Spleen (tissue), 11 donors: ENCODE measurements at regions not wholly inside any gene's neighbourhood (a gene's known extent, or its start where the extent isn't known, plus 50 kb on each side); places are given as distances from the start of the nearest gene placed in this dataset.

Experiments used
- DNase-seq: peaks from one replicate; pipeline ENCODE4 v3.0.0-alpha.2; 2020
- H3K27ac ChIP-seq, 8 donors: fragments of 200-600 bp; sonication (generic) in 7 of 8; 1 replicate in 4 of 8; 2 replicates in 4 of 8; pipeline versions ENCODE4 v1.5.0 to v1.8.0; 2016 to 2021; ENCODE audit warnings: inconsistent platforms in 4 of 8, mild to moderate bottlenecking in 4 of 8, moderate library complexity in 1 of 8
- H3K27me3 ChIP-seq, 7 donors: fragments of 200-600 bp; sonication (generic) in 6 of 7; replicated peaks in 1 of 7; 1 replicate in 4 of 7; 2 replicates in 3 of 7; pipeline versions ENCODE4 v1.5.0 to v1.8.0; 2016 to 2021; ENCODE audit warnings: inconsistent platforms in 3 of 7, mild to moderate bottlenecking in 1 of 7
- H3K36me3 ChIP-seq, 6 donors: fragments of 200-600 bp; sonication (generic) in 5 of 6; 1 replicate in 4 of 6; 2 replicates in 2 of 6; pipeline versions ENCODE4 v1.5.0 to v1.8.0; 2016 to 2021; ENCODE audit warnings: inconsistent platforms in 2 of 6
- H3K4me1 ChIP-seq, 6 donors: fragments of 200-600 bp; sonication (generic) in 5 of 6; 1 replicate in 3 of 6; 2 replicates in 3 of 6; pipeline versions ENCODE4 v1.5.0 to v1.8.0; 2016 to 2021; ENCODE audit warnings: inconsistent platforms in 3 of 6
- H3K4me3 ChIP-seq, 8 donors: fragments of 200-600 bp; sonication (generic) in 7 of 8; 1 replicate in 4 of 8; 2 replicates in 4 of 8; pipeline versions ENCODE4 v1.5.0 to v1.8.0; 2016 to 2021; ENCODE audit warnings: inconsistent platforms in 4 of 8, mild to moderate bottlenecking in 4 of 8, moderate library complexity in 2 of 8
- H3K9me3 ChIP-seq, 8 donors: fragments of 200-600 bp; sonication (generic) in 7 of 8; 1 replicate in 4 of 8; 2 replicates in 4 of 8; pipeline versions ENCODE4 v1.5.0 to v1.8.0; 2016 to 2021; ENCODE audit warnings: inconsistent platforms in 4 of 8
- POLR2A ChIP-seq, 3 donors: fragments of 450-650 bp; IDR thresholded peaks; one replicate each; pipeline ENCODE4 v1.5.1; 2017; ENCODE audit warnings: antibody characterized with exemption in 3 of 3, mild to moderate bottlenecking in 1 of 3
- POLR2AphosphoS5 ChIP-seq, 3 donors: sonication (generic); formaldehyde crosslinking; IDR thresholded peaks; one replicate each; pipeline ENCODE4 v1.5.1; 2017; ENCODE audit warnings: antibody characterized with exemption in 3 of 3
- WGBS, 5 donors: extraction: QIAGEN DNeasy Blood & Tissue Kit in 3 of 5; methylation state at CpG; one replicate each; pipeline versions ENCODE4 v1.1.5 to v1.1.7; 2013 to 2018; 5-methylcytosine and 5-hydroxymethylcytosine counted together
- intact Hi-C: fragments of 100-400 bp; cut with DNase I; formaldehyde crosslinking; loops from one replicate; pipeline ENCODE4 v1.15.0; 2023; ENCODE audit warnings: low total_unique reads
- TF ChIP-seq, protein P1 (sequence below), 11 experiments: fragments of 200-600 bp in 7 of 11; fragments of 450-650 bp in 4 of 11; sonication (generic) in 4 of 11; IDR thresholded peaks in 8 of 11; conservative IDR thresholded peaks in 3 of 11; 1 replicate in 7 of 11; 2 replicates in 4 of 11; pipeline versions ENCODE4 v1.4.0 to v1.8.0; 2016 to 2021; ENCODE audit warnings: antibody characterized with exemption in 11 of 11, inconsistent platforms in 4 of 11, mild to moderate bottlenecking in 1 of 11
- donor health status: healthy with polysubstance abuse.
- donor health status: DM: no; HTN: no; CAD: no; lungs with moderate emphysema.
- donor health status: DM: no; HTN: no; CAD: no.
- donor health status: Bipolar disorder and iron deficiency.
- donor health status: healthy.
- donor health status: DM: no; HTN: no; CAD: no.
- donor health status: DM: yes; HTN: yes; CAD: no.

DNA sequence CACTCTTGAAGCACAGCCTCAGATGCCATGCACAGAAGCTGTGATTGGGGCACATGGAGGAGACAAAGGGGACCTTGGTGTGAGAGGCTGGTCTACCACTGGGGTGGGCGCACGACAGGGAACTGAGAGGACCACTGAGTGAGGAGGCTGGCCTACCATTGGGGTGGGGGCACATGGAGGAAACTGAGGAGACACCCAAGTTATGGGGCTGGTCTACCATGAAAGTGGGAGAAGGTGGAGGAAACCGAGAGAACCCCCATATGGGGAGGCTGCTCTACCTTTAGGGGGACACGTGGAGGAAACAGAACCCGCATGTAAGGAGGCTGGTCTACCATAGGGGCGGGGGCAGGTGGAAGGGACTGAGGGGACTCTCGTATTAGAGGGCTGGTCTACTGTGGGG, 153.4 kb downstream of the FBLN2 start:
- DNase-seq, result no peak
- no peaks in the 10 kb centered on the region for H3K4me1 ChIP-seq
- intact Hi-C loops, result no loop called here
- WGBS, 5 donors, result 81 to 88% (median 84%) methylated on average over 7 of the region's 7 CpGs
- peaks cover 0 to 16% (median 0%) of the 10 kb centered on the region in 7 donors for H3K27me3 ChIP-seq
- no peak overlapping the region for H3K4me3 ChIP-seq
- H3K27ac ChIP-seq, result no peak overlapping the region
- H3K36me3 ChIP-seq, result no peaks in the 10 kb centered on the region
- TF ChIP-seq POLR2A (IDR thresholded peaks at IDR 0.05) (no peak), POLR2AphosphoS5 (IDR thresholded peaks at IDR 0.05) (no peak)
- TF ChIP-seq, protein P1, sequence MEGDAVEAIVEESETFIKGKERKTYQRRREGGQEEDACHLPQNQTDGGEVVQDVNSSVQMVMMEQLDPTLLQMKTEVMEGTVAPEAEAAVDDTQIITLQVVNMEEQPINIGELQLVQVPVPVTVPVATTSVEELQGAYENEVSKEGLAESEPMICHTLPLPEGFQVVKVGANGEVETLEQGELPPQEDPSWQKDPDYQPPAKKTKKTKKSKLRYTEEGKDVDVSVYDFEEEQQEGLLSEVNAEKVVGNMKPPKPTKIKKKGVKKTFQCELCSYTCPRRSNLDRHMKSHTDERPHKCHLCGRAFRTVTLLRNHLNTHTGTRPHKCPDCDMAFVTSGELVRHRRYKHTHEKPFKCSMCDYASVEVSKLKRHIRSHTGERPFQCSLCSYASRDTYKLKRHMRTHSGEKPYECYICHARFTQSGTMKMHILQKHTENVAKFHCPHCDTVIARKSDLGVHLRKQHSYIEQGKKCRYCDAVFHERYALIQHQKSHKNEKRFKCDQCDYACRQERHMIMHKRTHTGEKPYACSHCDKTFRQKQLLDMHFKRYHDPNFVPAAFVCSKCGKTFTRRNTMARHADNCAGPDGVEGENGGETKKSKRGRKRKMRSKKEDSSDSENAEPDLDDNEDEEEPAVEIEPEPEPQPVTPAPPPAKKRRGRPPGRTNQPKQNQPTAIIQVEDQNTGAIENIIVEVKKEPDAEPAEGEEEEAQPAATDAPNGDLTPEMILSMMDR (IDR thresholded peaks at IDR 0.05 in 8 of 11, conservative IDR thresholded peaks at IDR 0.05 in 3 of 11), result no peak
- H3K9me3 ChIP-seq, result peaks cover 0 to 27% (median 0%) of the 10 kb centered on the region in 8 donors

DNA sequence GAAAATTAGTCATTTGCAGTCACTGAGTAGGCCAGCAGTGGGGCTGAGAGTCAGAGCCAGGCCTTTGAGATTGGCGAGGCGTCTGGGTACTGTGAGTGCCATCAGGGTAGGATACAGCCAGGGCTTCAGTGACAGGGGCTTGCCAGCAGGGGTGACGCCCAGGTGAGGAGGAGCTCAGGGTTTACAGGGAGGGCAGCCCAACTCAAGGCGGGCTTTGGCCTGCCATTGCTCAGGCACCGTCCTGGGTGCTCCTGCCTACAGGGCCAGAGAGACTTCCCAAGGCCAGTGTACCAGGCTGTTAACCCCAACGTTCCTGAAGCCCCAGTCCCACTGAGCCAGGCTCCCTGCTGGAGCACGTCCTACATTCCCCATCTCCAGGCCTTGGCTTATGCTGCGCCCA, 152.0 kb downstream of the FBLN2 start:
- peak; percentile 38 for DNase-seq

DNA sequence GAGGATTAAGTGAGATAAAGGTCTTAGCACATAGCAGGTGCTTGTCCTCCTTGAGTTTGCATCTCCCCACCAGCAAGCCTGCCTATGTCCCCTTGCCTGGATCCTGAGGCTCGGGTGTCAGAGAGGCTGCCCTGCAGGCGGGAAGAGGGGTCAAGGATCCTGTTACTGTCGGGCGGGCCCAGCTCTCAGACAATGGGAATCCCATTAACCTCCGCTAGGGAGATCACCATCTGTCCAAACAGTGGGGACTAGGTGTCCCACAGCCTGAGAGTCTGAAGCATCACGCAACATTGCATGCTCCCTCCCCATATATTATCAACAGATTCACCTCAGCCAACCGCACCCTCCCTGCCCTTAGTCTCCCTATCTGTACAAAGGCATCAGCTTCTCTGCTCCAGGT, 151.4 kb downstream of the FBLN2 start:
- WGBS, 5 donors, result 61 to 78% (median 71%) methylated on average over 7 of the region's 7 CpGs
- Histone ChIP-seq H3K9me3 (peaks cover 0 to 12% (median 0%) of the 10 kb centered on the region in 8 donors), H3K27ac (no peak overlapping the region), H3K27me3 (peaks cover 0 to 18% (median 0%) of the 10 kb centered on the region in 7 donors), H3K4me3 (no peak overlapping the region), H3K4me1 (no peaks in the 10 kb centered on the region), H3K36me3 (no peaks in the 10 kb centered on the region)
- intact Hi-C loops, result no loop called here
- DNase-seq, result peak; percentile 71
- TF ChIP-seq, protein P1 (IDR thresholded peaks at IDR 0.05 in 8 of 11, conservative IDR thresholded peaks at IDR 0.05 in 3 of 11), result no peak
- TF ChIP-seq POLR2AphosphoS5 (IDR thresholded peaks at IDR 0.05), result no peak
- TF ChIP-seq POLR2A (IDR thresholded peaks at IDR 0.05), result no peak

More for the DNA sequence above, 152.0 kb downstream of the FBLN2 start:
- Histone ChIP-seq H3K4me3 (no peak overlapping the region), H3K9me3 (peaks cover 0 to 17% (median 0%) of the 10 kb centered on the region in 8 donors), H3K27ac (no peak overlapping the region), H3K4me1 (no peaks in the 10 kb centered on the region), H3K36me3 (no peaks in the 10 kb centered on the region), H3K27me3 (peaks cover 0 to 18% (median 0%) of the 10 kb centered on the region in 7 donors)
- no peak for TF ChIP-seq POLR2AphosphoS5 (IDR thresholded peaks at IDR 0.05)
- TF ChIP-seq POLR2A (IDR thresholded peaks at IDR 0.05), result no peak
- TF ChIP-seq, protein P1 (IDR thresholded peaks at IDR 0.05 in 8 of 11, conservative IDR thresholded peaks at IDR 0.05 in 3 of 11), result no peak
- WGBS, 5 donors, result 81 to 90% (median 83%) methylated on average over 6 to 8 of the region's 8 CpGs
- intact Hi-C loops, result no loop called here

DNA sequence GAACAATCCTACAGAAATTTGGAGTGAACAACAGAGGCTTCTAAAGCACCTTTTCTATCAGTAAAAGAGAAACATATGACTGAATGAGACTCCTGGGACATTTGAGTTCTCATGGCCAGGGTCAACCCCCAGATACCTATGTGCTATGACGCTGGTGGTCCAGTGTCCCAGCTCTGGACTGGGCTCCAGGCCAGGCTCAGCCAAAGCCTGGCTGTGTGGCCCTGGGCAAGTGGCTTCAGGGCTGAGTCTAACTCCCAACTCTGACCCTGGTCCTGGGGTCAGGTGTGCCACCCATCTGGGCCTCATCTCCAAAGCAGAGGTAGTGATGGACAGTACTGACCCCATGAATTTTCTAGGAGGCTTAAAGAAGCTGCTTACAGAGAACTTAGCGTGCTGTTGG, 147.8 kb downstream of the FBLN2 start:
- H3K4me1 ChIP-seq, result no peaks in the 10 kb centered on the region
- H3K27ac ChIP-seq, result no peak overlapping the region
- H3K9me3 ChIP-seq, result peaks cover 0 to 6% (median 0%) of the 10 kb centered on the region in 8 donors
- TF ChIP-seq, protein P1 (IDR thresholded peaks at IDR 0.05 in 8 of 11, conservative IDR thresholded peaks at IDR 0.05 in 3 of 11), result no peak
- TF ChIP-seq POLR2A (IDR thresholded peaks at IDR 0.05) (no peak), POLR2AphosphoS5 (IDR thresholded peaks at IDR 0.05) (no peak)
- no peaks in the 10 kb centered on the region for H3K36me3 ChIP-seq
- no peak overlapping the region for H3K4me3 ChIP-seq
- intact Hi-C loops, result no loop called here
- peaks cover 0 to 17% (median 0%) of the 10 kb centered on the region in 7 donors for H3K27me3 ChIP-seq
- DNase-seq, result no peak
- 64 to 92% (median 84%) methylated on average over 2 of the region's 2 CpGs for WGBS, 5 donors
